ENCODE measurements at regions not wholly inside any gene's neighbourhood (a gene's known extent, or its start where the extent isn't known, plus 50 kb on each side); places are given as distances from the start of the nearest gene placed in this dataset.

DNA sequence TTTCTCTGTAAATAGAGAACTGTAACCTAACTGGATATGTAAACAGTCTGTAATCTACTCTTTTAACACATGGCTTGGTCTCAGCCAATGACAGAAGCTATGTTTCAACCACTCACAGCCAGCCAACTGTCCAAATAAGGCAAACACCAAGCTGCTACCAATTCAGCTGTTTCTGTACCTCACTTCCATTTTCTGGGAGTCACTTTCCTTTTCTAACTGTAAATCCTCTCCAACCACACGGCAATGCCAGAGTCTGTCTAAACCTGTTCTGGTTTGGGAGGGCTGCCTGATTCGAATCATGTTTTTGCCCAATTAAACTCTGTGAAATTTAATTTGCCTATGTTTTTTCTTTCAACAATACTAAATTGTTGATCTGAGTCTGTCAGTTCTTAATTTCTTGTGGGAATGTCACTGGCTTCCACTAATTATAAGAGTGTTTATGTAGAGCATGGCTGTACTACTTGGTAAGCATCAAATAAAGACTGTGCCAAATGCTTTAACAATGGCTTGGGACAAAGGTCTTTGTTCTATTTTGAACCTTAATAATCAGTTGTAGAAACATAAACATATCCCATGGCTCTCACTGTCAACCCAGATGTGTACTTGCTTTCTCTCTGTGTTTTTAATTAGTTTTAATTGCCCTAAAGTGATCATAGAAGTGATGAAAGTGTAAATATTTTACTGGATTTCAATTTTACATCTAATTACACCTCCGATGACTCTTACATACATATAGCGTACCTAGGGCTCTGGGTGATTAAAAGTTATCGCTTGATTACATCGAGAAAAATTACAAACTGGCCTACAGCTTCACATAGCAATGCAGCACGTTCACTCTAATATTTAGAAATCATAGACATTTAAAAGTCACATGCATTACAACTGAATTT lies 1144.6 kb upstream of the TMPRSS15 start:
- no peak for DNase-seq

DNA sequence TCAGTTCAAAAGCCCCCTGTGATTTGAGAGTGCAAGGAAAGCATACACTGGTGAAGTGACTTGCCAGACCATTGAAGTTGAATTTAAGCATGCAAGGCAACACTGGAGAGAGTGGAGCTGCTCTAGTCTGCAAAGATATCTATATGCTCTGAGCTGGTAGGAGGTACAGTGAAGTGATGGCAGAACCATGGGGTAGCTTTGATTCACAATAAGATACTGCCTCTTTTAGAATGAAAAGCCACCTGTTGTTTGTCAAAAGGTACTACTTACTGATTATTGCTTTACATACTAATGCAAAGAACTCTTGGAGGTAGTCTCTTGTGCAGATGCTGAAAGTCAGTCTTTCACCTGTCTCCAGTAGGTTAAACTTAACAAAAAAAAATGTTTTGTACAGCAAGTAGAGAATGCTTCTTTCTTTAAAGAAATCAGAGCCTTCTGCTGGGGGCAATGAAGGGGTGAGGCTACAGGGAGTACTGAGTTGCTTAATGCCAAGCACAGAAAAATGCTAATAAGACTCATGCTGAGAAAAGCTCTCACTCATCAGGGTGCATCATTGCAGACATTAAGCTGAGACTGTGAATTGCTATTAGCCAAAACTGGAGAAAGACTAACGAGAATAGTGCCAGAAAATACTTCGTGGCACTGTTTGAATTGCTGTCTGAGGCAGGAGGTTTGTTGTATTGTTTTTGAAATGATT lies 1150.5 kb upstream of the TMPRSS15 start:
- no peak for DNase-seq

DNA sequence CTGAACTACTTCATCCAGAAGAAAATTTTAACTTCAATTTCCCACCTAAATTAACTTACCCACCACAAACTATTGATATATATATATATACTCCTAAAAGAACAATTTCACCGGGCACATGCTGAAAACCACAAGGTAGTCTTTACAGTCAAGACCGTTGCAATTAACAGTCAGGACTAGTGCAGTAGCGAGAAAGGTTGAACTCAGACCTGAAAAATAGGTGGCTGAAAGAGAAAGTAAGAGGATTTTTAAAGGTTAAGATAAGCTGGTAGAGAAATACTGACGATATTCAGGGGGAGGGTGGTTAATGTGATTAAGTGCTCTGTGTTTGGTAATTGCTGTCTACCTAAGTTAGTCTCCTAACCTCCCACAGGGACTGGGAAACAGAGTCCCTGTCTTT lies 1153.5 kb upstream of the TMPRSS15 start:
- no peak for DNase-seq

DNA sequence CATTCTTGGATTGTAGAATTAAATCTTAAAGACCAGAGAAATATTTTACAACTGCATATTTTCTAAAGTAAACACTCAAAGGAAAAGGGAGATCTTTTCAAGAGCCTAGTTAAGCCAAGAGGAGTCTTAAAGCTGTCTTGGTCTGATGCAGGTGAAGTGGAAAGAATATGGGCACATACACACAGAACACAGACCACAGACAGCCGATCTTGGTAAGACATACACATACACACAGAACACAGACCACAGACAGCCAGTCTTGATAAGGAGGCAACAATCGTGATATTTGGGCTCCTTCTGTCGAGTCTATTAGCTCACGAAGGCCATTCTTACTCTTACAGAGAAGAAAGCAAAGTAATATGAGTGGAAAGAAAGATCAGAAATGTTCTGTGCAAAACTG lies 1153.9 kb upstream of the TMPRSS15 start:
- no peak for DNase-seq

DNA sequence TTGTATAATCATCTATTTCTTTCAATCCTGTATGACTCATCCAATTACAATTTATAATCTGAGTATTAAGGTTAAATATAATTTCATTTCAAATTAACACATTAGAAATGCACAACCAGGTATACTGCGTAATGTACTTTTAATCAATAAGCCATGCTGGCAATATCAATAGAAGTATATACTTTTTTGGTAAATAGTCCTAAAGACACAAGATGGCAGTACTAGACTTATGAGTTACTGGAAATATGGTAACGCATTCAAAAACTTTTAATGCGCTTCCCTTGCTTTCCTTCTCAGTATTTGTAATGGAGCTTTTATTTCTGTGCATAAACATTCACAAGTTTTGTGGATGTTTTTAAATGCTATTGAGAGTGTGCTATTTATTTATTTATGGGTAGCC lies 1162.0 kb upstream of the TMPRSS15 start:
- DNase-seq = no peak

DNA sequence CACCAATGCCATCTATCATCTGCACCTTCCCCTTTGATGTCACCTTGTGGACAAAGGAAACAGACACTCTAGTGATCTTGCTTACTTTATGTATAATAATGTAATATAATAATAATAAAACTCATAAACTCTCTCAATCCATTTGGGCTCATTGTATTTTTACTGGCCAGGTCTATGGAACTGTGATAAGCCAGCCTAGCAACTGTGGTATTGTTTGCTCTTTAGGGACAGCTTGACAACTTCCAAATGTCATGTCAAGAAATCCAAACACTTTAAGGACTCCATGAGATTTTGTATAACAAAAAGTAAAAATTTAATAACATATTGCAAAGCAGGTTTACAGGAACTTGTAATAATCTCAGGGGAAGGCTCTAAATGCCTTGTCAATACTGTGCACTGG lies 1163.4 kb upstream of the TMPRSS15 start:
- DNase-seq = no peak

DNA sequence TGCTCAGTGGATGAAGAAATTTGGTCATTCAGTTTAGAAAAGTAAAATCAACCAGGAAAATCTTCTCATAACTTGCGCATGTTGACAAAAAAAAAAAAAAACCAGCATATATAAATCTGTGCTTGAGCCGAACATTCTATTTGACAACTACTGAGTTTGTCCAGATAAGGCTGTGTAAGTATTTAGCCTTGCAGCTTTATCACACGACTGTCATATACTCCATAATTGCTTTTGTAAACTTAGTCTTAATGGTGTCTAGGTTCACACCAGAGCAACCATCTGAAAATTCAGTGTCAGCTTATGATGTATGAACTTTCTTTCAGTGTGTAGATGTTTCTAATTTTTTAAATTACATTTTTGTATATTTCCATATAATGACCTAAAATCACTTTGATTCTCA lies 1173.8 kb upstream of the TMPRSS15 start:
- DNase-seq = no peak

DNA sequence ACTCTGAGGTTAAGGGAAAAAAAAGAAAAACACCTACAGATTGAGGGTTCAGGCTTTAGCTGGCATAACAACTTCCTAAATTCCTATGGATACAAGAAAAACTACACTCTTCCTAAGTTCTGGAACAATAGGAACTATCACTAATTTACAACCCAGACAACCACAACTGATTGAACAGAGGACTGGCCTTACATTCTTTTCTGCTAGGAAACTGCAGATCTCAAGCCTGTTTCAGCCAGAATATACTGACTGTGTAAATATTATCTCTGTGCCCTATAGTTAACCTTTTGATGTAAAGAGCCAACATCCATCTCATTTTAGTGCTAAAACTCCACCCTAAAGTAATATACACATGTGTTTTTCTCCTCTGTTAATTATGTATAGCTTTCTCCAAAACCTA lies 1186.5 kb upstream of the TMPRSS15 start:
- DNase-seq = no peak

DNA sequence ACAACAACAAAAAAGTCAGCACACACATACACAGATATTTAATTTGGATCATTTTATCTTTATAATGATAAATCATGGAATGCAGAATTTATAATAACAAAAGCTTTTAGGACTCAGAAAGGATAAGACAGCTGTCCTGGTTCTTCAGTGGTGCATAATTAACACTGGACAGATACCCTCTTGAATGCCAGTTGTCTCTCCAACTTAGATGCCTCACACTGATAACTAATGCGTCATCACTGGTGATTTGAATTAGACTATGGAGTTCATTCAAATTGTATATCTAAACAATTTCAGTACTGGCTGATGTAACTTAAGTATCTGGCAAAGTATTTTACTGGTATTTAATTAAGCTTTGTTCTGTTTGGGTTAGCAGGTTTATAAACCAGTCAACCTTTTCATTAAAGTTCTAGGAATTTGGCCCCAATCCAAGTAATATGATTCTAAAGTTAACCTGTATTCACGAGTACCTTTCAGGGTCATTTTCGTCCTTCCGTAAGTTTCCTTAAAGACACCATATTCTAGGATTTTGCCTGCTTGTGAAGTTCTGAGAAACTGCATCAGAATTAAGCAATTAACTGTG lies 1199.5 kb upstream of the TMPRSS15 start:
- no peak for DNase-seq

DNA sequence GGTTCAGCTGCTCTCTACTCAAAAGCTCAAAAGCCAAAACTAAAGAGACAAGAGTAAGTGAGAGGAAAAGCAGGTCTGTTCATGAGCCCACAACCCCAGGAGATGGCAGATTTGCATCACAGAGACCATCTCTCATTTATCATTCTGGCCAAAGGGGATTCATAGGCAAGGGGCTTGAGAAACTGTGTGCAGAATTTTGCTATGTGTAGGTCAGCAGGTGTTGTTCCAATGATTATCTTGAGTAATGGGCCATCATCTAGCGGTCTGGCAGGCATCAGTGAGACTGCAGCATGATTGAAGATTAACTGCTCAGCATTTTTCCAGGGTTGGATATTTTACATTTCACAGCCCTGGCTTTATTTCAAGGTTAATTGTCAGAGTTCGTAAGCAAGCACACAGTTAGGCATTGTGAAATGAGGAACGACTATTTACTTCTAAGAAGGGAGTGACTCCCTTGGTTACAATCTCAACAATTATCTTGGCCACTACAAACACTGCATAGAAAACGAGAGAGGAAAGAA lies 1204.6 kb upstream of the TMPRSS15 start:
- DNase-seq = no peak

DNA sequence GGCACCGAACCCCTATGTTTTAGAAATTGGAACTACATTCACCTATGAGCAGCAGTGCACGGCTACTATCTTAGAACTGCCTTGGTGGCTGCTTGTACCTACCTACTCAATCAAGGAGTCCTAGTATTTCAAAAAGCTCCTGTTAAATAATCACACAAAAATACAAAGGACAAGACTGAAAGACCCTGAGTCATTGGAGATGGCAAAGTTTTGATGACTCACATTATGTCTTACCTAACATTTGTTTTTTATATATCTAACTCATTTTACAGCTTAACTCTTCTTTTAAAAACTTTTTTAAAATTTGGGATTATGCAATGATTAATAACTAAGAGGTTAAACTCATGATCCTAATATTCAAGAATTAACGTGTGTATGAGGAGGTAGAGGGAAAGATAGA lies 1206.0 kb upstream of the TMPRSS15 start:
- DNase-seq = no peak

DNA sequence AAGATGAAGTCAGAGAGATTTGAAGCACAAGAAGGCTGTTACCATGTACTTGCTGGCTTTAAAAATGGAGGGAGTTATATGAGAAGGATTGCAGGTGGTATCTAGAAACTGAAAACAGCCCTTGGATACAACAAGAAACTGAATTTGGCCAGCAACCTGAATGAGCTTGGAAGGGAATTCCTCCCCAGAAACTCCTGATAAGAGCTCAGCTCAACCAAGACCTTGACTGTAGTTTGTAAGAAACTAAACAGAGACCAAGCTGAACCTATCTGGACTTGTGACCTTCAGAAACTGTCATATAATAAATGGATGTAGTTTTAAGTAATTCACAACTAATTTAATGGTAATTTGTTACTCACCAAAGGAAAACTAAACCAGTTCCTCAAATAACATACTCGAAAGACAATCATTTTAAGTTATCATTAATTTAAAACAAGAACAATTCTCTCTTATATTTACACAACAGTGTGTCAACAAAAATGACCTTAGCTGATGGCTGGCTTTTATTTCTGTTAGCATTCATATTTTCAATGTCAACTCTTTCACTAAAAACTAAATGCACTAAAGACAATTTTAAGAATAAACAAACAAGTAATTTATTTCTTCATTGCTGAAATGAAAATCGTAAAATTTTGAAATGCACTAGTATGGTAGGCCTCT lies 1218.4 kb upstream of the TMPRSS15 start:
- DNase-seq = no peak

DNA sequence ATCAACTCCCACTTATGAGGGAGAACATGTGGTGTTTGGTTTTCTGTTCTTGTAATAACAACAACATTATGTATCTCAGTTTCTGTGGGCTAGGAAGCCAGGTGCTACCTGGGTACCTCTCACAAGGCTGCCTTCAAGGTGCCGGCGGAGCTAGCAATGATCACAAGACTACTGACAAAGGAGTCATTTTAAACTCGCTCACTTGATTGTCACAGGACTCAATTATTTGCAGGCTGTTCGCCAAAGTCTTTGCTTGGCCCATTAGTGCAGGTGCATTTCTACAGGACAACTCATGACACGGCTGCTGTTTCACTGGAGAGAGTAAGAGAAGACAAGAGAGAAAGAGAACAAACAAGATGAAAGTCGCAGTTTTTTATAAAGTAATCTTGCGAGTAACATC lies 1237.4 kb upstream of the TMPRSS15 start:
- DNase-seq = no peak

DNA sequence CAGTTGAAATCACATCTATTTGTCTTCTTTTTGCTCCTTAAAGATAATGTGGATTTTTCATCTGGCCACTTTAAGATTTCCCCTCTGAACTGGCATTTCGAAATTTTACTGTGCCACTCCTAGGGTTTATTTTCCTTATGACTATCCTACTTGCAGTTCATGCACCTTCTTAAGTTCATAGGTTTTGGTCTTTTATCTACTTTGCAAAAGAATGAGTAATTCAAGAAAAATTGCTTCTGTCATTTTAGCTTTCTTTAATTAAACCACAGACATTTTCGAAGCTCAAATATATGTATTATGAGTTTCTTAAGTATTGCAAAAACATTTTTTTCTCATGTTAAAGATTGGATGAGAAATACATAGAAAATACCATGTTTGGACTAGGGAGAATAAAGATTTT lies 1244.8 kb upstream of the TMPRSS15 start:
- no peak for DNase-seq

DNA sequence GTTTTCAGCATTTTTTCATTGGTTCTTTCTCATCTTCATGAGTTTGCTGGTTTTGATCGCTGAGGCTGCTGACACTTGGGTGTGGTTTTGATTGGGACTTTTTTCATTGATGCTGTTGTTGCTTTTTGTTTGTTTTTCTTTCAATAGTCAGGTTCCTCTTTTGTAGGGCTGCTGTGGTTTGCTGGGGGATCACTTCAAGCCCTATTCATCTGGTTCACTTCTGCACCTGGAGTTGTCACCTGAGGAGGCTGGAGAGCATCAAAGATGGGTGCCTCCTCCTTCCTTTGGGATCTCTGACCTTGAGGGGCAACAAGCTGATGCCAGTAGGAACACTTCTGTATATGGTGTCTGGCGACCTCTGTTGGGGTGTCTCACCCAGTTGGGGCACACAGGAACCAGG lies 1279.9 kb upstream of the TMPRSS15 start:
- DNase-seq = no peak

DNA sequence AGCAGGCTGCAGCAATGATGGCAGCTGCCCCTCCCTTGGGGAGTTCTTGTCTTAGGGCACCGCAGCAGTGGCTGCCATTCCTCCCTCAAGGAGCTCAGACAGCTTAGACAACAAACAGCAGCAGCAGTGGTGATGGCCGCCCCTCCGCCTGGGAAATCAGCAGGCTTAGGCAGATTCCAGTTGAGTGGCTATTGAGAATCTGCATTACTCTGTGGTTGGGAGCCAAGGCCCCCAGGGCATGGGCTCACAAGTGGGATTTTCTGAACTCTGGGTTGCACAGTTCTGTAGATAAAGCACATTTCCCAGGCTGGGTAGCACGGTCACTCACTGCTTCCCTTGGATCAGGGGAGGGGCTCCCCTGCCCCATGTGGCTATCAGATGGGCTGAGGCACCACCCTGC lies 1280.7 kb upstream of the TMPRSS15 start:
- DNase-seq = no peak

DNA sequence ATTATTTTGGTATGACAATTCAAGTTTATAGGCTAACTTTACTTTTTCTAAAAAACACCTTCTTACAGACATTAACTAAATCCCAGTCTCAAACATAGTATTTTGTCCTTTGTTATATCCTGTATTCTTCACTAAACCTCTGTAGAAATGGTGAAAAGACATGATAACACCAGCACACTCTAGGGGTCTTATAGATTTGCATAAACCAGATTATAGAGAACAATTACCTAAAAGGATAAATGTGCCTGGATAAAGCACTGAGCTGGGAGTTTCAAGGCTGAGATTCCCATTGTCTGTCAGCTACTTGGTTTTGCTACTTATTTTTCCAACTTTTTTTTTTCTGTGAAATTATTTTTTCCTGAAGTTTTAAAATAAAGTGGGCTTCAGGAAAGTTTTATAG lies 1288.6 kb upstream of the TMPRSS15 start:
- DNase-seq = no peak

DNA sequence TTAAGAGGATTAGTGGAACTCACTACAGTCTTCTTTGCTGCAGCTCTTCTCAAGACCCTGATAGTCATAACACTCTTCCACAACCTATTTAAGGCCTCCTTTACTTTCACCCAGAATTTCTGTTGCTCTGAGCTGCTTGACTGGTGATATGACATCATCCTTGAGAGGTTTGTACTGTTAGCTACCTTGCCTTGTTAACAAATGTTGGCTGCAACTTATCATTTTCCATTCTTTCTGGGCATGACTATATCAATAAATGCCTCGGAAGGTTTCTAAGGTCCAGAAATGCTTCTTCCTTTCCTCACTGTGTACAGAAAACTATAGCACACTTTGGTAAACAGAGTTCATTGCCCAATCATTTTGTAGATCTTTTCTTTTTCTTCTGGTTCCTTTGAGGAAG lies 1292.2 kb upstream of the TMPRSS15 start:
- no peak for DNase-seq

DNA sequence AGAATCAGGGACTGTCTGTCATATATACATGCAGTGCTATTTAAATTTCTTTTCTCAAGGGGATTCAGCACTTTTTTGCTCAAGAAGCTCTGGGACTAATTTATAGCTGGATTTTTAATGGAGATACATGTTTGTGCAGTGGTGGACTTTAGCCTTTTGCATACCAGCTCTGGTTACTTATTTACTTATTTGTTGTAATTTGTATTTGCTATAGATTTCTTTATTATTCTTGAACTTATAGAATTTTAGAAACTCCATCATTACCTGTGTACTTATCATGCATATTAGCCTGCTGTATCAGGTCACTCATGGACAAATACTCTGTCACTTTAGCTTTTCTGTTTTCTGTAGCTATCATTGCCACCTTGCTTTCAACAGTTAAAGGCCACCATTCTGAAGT lies 1296.9 kb upstream of the TMPRSS15 start:
- DNase-seq = no peak

DNA sequence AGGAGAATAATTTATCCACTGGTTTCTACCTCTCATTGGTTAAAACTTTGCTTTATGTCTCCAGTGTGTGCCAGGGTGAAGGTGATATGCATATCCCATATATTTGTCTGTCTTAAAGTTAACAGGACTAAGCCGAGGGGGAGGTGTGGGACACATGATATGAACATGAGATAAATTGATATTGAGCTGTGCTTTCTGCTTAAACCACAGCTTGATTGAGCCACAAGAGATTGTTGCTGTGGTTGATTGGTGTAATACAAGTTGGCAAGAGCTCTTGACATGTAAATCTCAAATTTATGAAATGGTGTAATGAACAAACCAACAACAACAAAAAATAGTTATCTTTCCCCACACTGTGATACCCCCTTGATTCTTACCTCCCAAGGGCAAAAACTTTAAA lies 1295.5 kb upstream of the NCAM2 start:
- no peak for DNase-seq

DNA sequence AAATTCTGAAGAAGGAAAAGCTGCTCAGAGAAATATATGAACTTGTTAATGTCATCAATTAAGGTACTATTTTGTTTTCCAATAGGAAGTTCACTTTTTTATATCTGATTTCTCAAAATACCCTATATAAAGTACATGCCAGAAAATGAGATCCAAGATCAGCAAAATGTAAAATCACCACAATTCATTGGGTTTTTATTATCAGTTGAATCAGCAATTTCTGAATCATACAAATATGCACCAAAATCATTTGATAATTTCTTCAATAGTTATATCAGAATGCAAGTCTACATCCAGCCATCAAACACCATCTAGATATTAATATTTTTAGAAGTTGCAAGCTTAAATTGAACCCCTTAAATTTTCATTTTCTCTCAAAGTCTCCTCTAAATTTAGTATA lies 1293.4 kb upstream of the NCAM2 start:
- DNase-seq = no peak

DNA sequence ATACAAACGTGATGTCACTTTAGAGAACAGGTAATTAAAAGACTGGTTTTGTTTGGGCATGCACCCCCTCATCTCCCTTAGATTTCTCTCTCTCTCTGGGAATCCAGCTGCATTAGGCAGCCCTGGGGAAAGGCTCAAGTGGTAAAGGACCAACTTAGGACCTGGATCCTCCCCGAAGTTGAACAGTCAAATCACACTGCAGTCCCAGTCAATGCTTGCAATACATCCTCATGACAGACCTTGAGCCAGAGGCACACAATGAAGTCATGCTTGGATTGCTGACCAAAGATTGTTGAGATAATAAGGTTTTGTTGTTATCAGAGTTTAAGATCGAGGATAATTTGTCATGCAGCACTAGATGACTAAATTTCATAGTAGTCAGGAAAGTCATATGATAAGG lies 1285.8 kb upstream of the NCAM2 start:
- DNase-seq = no peak

DNA sequence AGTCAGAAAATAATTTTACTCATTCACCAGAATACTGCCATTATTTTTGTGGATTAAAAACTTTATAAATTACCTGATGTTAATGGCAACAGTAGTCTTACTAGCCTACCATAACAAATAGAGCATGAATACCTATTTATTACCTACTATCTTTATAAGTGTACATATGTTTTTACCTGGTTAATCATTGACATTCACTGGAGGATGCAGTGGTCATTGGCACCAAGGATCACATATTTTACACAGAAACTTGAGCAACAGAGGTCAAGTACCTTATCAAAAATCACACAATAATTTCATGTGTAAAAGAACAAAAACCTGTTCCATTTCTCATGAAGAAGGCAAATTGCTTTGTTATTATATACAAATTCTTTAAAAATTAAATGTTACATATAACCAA lies 1284.9 kb upstream of the NCAM2 start:
- no peak for DNase-seq

All from femur (tissue), 1 donor.